Kidney (tissue), 13 donors: ENCODE measurements at regions not wholly inside any gene's neighbourhood (a gene's known extent, or its start where the extent isn't known, plus 50 kb on each side); places are given as distances from the start of the nearest gene placed in this dataset.

Experiments used
- DNase-seq, 5 donors: peaks; one replicate each; pipeline ENCODE4 v3.0.0-alpha.2; 2013 to 2020
- FAIRE-seq: peaks from 2 replicates; lab custom pipeline; 2012; peaks lifted over from hg19 to GRCh38; lab: Jason Lieb, UNC
- H3K27ac ChIP-seq, 2 donors: one replicate each; pipeline ENCODE4 v1.7.0; 2013; ENCODE audit warnings: low read depth in 2 of 2, low read length in 2 of 2, inconsistent platforms in 1 of 2
- H3K27me3 ChIP-seq: one replicate; pipeline ENCODE4 v1.7.1; 2013; ENCODE audit warnings: low read length, inconsistent platforms; ENCODE audit not compliant: control insufficient read depth, insufficient read depth
- H3K36me3 ChIP-seq, 3 donors: one replicate each; pipeline versions ENCODE4 v1.7.0 to v1.7.1; 2013; ENCODE audit warnings: low read length in 3 of 3, control low read depth in 1 of 3, inconsistent platforms in 1 of 3; ENCODE audit not compliant: insufficient read depth in 3 of 3, control insufficient read depth in 2 of 3
- H3K4me1 ChIP-seq, 3 donors: one replicate each; pipeline versions ENCODE4 v1.7.0 to v1.7.1; 2013; ENCODE audit warnings: low read length in 3 of 3, inconsistent platforms in 1 of 3, low read depth in 1 of 3; ENCODE audit not compliant: control insufficient read depth in 2 of 3, insufficient read depth in 2 of 3
- H3K4me3 ChIP-seq, 3 donors: one replicate each; pipeline versions ENCODE4 v1.7.0 to v1.8.1; 2013; ENCODE audit warnings: low read length in 3 of 3, control low read depth in 1 of 3, inconsistent platforms in 1 of 3
- H3K9ac ChIP-seq, 3 donors: one replicate each; pipeline versions ENCODE4 v1.7.0 to v1.7.1; 2013; ENCODE audit warnings: low read length in 3 of 3, control low read depth in 1 of 3, inconsistent platforms in 1 of 3
- H3K9me3 ChIP-seq, 3 donors: one replicate each; pipeline versions ENCODE4 v1.7.0 to v1.7.1; 2013; ENCODE audit warnings: low read length in 3 of 3, control low read depth in 1 of 3, inconsistent platforms in 1 of 3; ENCODE audit not compliant: control insufficient read depth in 2 of 3, insufficient read depth in 1 of 3
- CTCF ChIP-seq: IDR thresholded peaks from 3 replicates; pipeline ENCODE4 v1.5.1; 2012; ENCODE audit warnings: mild to moderate bottlenecking, moderate library complexity, borderline replicate concordance; ENCODE audit not compliant: insufficient read depth; ENCODE audit errors: extremely low read depth
- intact Hi-C: fragments of 100-400 bp; cut with DNase I; formaldehyde crosslinking; loops from one replicate; pipeline ENCODE4 v1.11.1; 2022
- donor health status: control.
- donor health status: control.
- donor health status: control.
- donor health status: control.
- donor health status: control.
- donor health status: DM: yes; HTN: yes; CAD: no.
- donor health status: Normal renal cell carcinoma (clear cell type).

GRCh38 chr15:25091421-25092158 is 136.8 kb downstream of the SNRPN start:
- H3K36me3 ChIP-seq, result peaks cover 8 to 76% (median 50%) of the 10 kb centered on the region in 3 donors
- no peaks in the 10 kb centered on the region for H3K27me3 ChIP-seq
- no peak for DNase-seq
- no peak overlapping the region for H3K4me3 ChIP-seq
- no peak for FAIRE-seq
- TF ChIP-seq CTCF, result no peak
- H3K4me1 ChIP-seq, result no peaks in the 10 kb centered on the region
- H3K9ac ChIP-seq, result no peak overlapping the region
- H3K27ac ChIP-seq, result no peak overlapping the region
- intact Hi-C loops, result no loop called here
- peaks cover 1 to 49% (median 14%) of the 10 kb centered on the region in 3 donors for H3K9me3 ChIP-seq

- no peak overlapping the region for H3K4me3 ChIP-seq
- H3K9ac ChIP-seq, result no peak overlapping the region
- H3K27me3 ChIP-seq, result no peaks in the 10 kb centered on the region
- no peak for DNase-seq
- peaks cover 13 to 73% (median 49%) of the 10 kb centered on the region in 3 donors for H3K36me3 ChIP-seq
- H3K4me1 ChIP-seq, result no peaks in the 10 kb centered on the region
- peaks cover 1 to 40% (median 10%) of the 10 kb centered on the region in 3 donors for H3K9me3 ChIP-seq
- intact Hi-C loops, result no loop called here
- no peak for FAIRE-seq
- TF ChIP-seq CTCF, result no peak
- H3K27ac ChIP-seq, result no peak overlapping the region
Measured at GRCh38 chr15:25092661-25093060, 137.9 kb downstream of the SNRPN start.

GRCh38 chr15:25093455-25094029 is 138.8 kb downstream of the SNRPN start:
- no peaks in the 10 kb centered on the region for H3K4me1 ChIP-seq
- intact Hi-C loops, result no loop called here
- FAIRE-seq, result no peak
- H3K4me3 ChIP-seq, result no peak overlapping the region
- TF ChIP-seq CTCF, result no peak
- H3K27ac ChIP-seq, result no peak overlapping the region
- H3K9me3 ChIP-seq, result peaks cover 1 to 40% (median 6%) of the 10 kb centered on the region in 3 donors
- DNase-seq, result no peak
- H3K36me3 ChIP-seq, result peaks cover 13 to 77% (median 46%) of the 10 kb centered on the region in 3 donors
- no peaks in the 10 kb centered on the region for H3K27me3 ChIP-seq
- H3K9ac ChIP-seq, result no peak overlapping the region
